ENCODE measurements at regions not wholly inside any gene's neighbourhood (a gene's known extent, or its start where the extent isn't known, plus 50 kb on each side); places are given as distances from the start of the nearest gene placed in this dataset.

GRCh38 chr21:15174923-15175322, 110.1 kb upstream of the NRIP1 start:
- H4K20me1 ChIP-seq (ENCODE audit: insufficient read depth, low read length) = no peaks in the 10 kb centered on the region
- Mint-ChIP-seq H3K27me3 (ENCODE audit: low read depth in 3 of 3) (no peaks in the 10 kb centered on the region), H3K27ac (no peak overlapping the region), H3K9me3 (no peaks in the 10 kb centered on the region), H3K4me1 (no peaks in the 10 kb centered on the region), H3K36me3 (no peaks in the 10 kb centered on the region), H3K4me3 (no peak overlapping the region)
- intact Hi-C loops (cut with micrococcal nuclease) = no loop called here
- H3K4me3 ChIP-seq (replicated peaks in 1 of 3; ENCODE audit: low read depth in 2 of 3, low read length in 3 of 3) = no peak overlapping the region
- DNase-seq = no peak
- no peaks in the 10 kb centered on the region for H3K4me1 ChIP-seq (ENCODE audit: control insufficient read depth in 1 of 2, insufficient read depth in 2 of 2, low read length in 2 of 2)
- H3K27me3 ChIP-seq (ENCODE audit: control insufficient read depth in 2 of 2, insufficient read depth in 2 of 2, low read length in 2 of 2) = no peaks in the 10 kb centered on the region
- H3K79me2 ChIP-seq (ENCODE audit: insufficient read depth, low read length) = no peaks in the 10 kb centered on the region
- no peak for TF ChIP-seq CTCF (IDR thresholded peaks at IDR 0.05)
- H3K4me2 ChIP-seq (replicated peaks; ENCODE audit: extremely low read depth, low read length, poor library complexity, severe bottlenecking) = no peak overlapping the region
- no peak overlapping the region for H2AFZ ChIP-seq (ENCODE audit: insufficient read depth, low read depth, low read length, poor library complexity, severe bottlenecking)
- no peak overlapping the region for H3K9ac ChIP-seq (ENCODE audit: insufficient read depth, low read length, poor library complexity, severe bottlenecking)
- WGBS (ENCODE audit: insufficient coverage) = 100% methylated on average over 3 of the region's 3 CpGs
- H3K36me3 ChIP-seq (replicated peaks in 1 of 2; ENCODE audit: control insufficient read depth in 1 of 2, insufficient read depth in 2 of 2, low read length in 2 of 2) = no peaks in the 10 kb centered on the region
- no peaks in the 10 kb centered on the region for H3K9me3 ChIP-seq (replicated peaks in 1 of 2; ENCODE audit: control insufficient read depth in 1 of 2, insufficient read depth in 1 of 2, low read length in 2 of 2)
- no peak overlapping the region for H3K27ac ChIP-seq (ENCODE audit: low read depth in 1 of 2, low read length in 2 of 2)

- no peak overlapping the region for H3K27ac Mint-ChIP-seq
- H3K9ac ChIP-seq (ENCODE audit: insufficient read depth, low read length, poor library complexity, severe bottlenecking) = no peak overlapping the region
- no peaks in the 10 kb centered on the region for H3K36me3 ChIP-seq (replicated peaks in 1 of 2; ENCODE audit: control insufficient read depth in 1 of 2, insufficient read depth in 2 of 2, low read length in 2 of 2)
- no peaks in the 10 kb centered on the region for H3K9me3 ChIP-seq (replicated peaks in 1 of 2; ENCODE audit: control insufficient read depth in 1 of 2, insufficient read depth in 1 of 2, low read length in 2 of 2)
- DNase-seq = no peak
- no peak overlapping the region for H2AFZ ChIP-seq (ENCODE audit: insufficient read depth, low read depth, low read length, poor library complexity, severe bottlenecking)
- H3K4me1 ChIP-seq (ENCODE audit: control insufficient read depth in 1 of 2, insufficient read depth in 2 of 2, low read length in 2 of 2) = no peaks in the 10 kb centered on the region
- no peaks in the 10 kb centered on the region for H3K4me1 Mint-ChIP-seq
- no peaks in the 10 kb centered on the region for H4K20me1 ChIP-seq (ENCODE audit: insufficient read depth, low read length)
- H3K79me2 ChIP-seq (ENCODE audit: insufficient read depth, low read length) = no peaks in the 10 kb centered on the region
- no peak overlapping the region for H3K4me3 Mint-ChIP-seq
- H3K27me3 Mint-ChIP-seq (ENCODE audit: low read depth in 3 of 3) = no peaks in the 10 kb centered on the region
- TF ChIP-seq CTCF (IDR thresholded peaks at IDR 0.05) = no peak
- 60% methylated on average over 1 of the region's 4 CpGs for WGBS (ENCODE audit: insufficient coverage)
- no peaks in the 10 kb centered on the region for H3K27me3 ChIP-seq (ENCODE audit: control insufficient read depth in 2 of 2, insufficient read depth in 2 of 2, low read length in 2 of 2)
- intact Hi-C loops (cut with micrococcal nuclease) = no loop called here
- H3K36me3 Mint-ChIP-seq = no peaks in the 10 kb centered on the region
- H3K27ac ChIP-seq (ENCODE audit: low read depth in 1 of 2, low read length in 2 of 2) = no peak overlapping the region
- no peak overlapping the region for H3K4me2 ChIP-seq (replicated peaks; ENCODE audit: extremely low read depth, low read length, poor library complexity, severe bottlenecking)
- H3K9me3 Mint-ChIP-seq = peaks cover 2 to 6% (median 3%) of the 10 kb centered on the region in 7 donors
- H3K4me3 ChIP-seq (replicated peaks in 1 of 3; ENCODE audit: low read depth in 2 of 3, low read length in 3 of 3) = no peak overlapping the region
Measured at GRCh38 chr21:15182731-15183130, 117.9 kb upstream of the NRIP1 start.

Measured in CD14-positive monocyte (primary cell).